ENCODE measurements at regions not wholly inside any gene's neighbourhood (a gene's known extent, or its start where the extent isn't known, plus 50 kb on each side); places are given as distances from the start of the nearest gene placed in this dataset.

DNA sequence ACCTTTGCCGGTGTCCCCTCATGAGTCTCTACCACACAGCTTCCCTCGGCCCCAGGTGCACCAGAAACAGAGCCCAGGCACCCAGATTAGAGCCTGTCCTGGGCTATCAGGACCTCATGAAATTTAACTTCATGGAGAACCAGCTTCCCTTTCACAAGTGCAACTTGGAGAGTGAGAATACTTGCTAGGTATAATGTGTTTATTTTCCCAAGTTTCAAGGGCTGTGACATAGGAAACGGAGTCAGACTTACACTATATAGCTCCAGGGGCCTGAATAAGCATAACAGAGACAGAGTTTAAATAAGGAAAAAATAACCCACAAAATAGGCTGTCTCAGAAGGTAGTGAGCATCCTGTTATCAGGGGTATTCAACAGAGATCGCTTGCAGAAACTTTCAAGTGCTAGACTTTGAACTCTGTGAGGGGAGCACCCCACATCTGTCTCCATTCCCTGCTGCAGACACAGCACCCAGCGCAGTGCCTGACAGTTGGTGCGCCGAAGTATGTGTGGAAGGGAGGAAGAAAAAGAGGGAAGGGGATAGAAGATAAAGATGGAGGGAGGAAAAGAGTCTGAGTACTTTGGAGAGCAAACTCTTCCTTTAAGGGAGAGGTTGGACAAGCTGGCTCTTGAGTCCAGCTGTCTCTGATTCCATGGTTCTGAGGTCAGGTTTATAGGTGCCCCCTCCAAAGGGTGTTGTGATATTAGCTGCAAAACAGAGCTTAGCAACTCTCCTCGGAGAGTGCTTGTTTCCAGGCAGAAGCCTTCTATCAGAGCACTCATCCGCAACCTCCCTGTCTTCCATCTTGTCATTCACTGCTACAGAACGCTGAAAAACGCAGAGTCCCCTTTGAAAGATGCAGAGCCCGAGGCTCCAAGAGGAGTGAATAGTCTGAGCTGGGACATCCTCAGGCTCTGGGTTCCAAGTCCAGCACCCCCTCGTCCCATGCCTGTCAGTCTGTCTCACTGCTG, 84.8 kb downstream of the CPN2 start:
- no peaks in the 10 kb centered on the region for H3K36me3 ChIP-seq (replicated peaks; ENCODE audit: insufficient read depth, low read length)
- H3K27ac ChIP-seq (ENCODE audit: low read length), result no peak overlapping the region
- no peak overlapping the region for H2AFZ ChIP-seq (ENCODE audit: low read length)
- H3K27me3 ChIP-seq (replicated peaks; ENCODE audit: insufficient read depth, low read length), result no peaks in the 10 kb centered on the region
- no peaks in the 10 kb centered on the region for H3K79me2 ChIP-seq (ENCODE audit: low read length)
- no peaks in the 10 kb centered on the region for H3K9me3 ChIP-seq (replicated peaks; ENCODE audit: insufficient read depth, low read length)
- H3K4me1 ChIP-seq (ENCODE audit: low read length), result peaks cover 5% of the 10 kb centered on the region; the same call in 1 of the 2 replicates
- DNase-seq, result no peak
- no peak for TF ChIP-seq EZH2phosphoT487 (IDR thresholded peaks at IDR 0.05; ENCODE audit: low read length)
- TF ChIP-seq EZH2 (optimal IDR thresholded peaks at IDR 0.05; ENCODE audit: low read depth, low read length), result no peak
- TF ChIP-seq CTCF (IDR thresholded peaks at IDR 0.05; ENCODE audit: low read length), result no peak
- H3K4me2 ChIP-seq (ENCODE audit: low read depth, low read length), result no peak overlapping the region
- no peaks in the 10 kb centered on the region for H3K9me2 ChIP-seq (replicated peaks; ENCODE audit: insufficient read depth, low read length)
- no peak overlapping the region for H3K9ac ChIP-seq (ENCODE audit: low read length)
- no peaks in the 10 kb centered on the region for H4K20me1 ChIP-seq (ENCODE audit: insufficient read depth, low read length)
- no peak overlapping the region for H3K4me3 ChIP-seq (ENCODE audit: low read length)
- H3F3A ChIP-seq (ENCODE audit: insufficient read depth, low read length), result no peaks in the 10 kb centered on the region

GRCh38 chr3:194267744-194268653, 83.1 kb downstream of the CPN2 start:
- DNase-seq, result no peak
- Histone ChIP-seq H3K9ac (ENCODE audit: low read length) (no peak overlapping the region), H2AFZ (ENCODE audit: low read length) (no peak overlapping the region), H3K4me1 (ENCODE audit: low read length) (peaks cover 5% of the 10 kb centered on the region; the same call in 1 of the 2 replicates), H3K4me3 (ENCODE audit: low read length) (no peak overlapping the region), H3K9me2 (replicated peaks; ENCODE audit: insufficient read depth, low read length) (no peaks in the 10 kb centered on the region), H3K36me3 (replicated peaks; ENCODE audit: insufficient read depth, low read length) (no peaks in the 10 kb centered on the region), H3K9me3 (replicated peaks; ENCODE audit: insufficient read depth, low read length) (no peaks in the 10 kb centered on the region), H4K20me1 (ENCODE audit: insufficient read depth, low read length) (no peaks in the 10 kb centered on the region), H3K4me2 (ENCODE audit: low read depth, low read length) (no peak overlapping the region), H3K27me3 (replicated peaks; ENCODE audit: insufficient read depth, low read length) (no peaks in the 10 kb centered on the region), H3F3A (ENCODE audit: insufficient read depth, low read length) (no peaks in the 10 kb centered on the region), H3K79me2 (ENCODE audit: low read length) (no peaks in the 10 kb centered on the region), H3K27ac (ENCODE audit: low read length) (no peak overlapping the region)
- no peak for TF ChIP-seq CTCF (IDR thresholded peaks at IDR 0.05; ENCODE audit: low read length)
- TF ChIP-seq EZH2phosphoT487 (IDR thresholded peaks at IDR 0.05; ENCODE audit: low read length), result no peak
- TF ChIP-seq EZH2 (optimal IDR thresholded peaks at IDR 0.05; ENCODE audit: low read depth, low read length), result no peak

- no peaks in the 10 kb centered on the region for H3K79me2 ChIP-seq (ENCODE audit: low read length)
- no peak overlapping the region for H3K9ac ChIP-seq (ENCODE audit: low read length)
- no peaks in the 10 kb centered on the region for H4K20me1 ChIP-seq (ENCODE audit: insufficient read depth, low read length)
- peaks cover 5% of the 10 kb centered on the region; the same call in 1 of the 2 replicates for H3K4me1 ChIP-seq (ENCODE audit: low read length)
- H3K9me2 ChIP-seq (replicated peaks; ENCODE audit: insufficient read depth, low read length), result no peaks in the 10 kb centered on the region
- H3K4me3 ChIP-seq (ENCODE audit: low read length), result no peak overlapping the region
- H2AFZ ChIP-seq (ENCODE audit: low read length), result no peak overlapping the region
- no peaks in the 10 kb centered on the region for H3K27me3 ChIP-seq (replicated peaks; ENCODE audit: insufficient read depth, low read length)
- H3F3A ChIP-seq (ENCODE audit: insufficient read depth, low read length), result no peaks in the 10 kb centered on the region
- DNase-seq, result no peak
- H3K9me3 ChIP-seq (replicated peaks; ENCODE audit: insufficient read depth, low read length), result no peaks in the 10 kb centered on the region
- H3K4me2 ChIP-seq (ENCODE audit: low read depth, low read length), result no peak overlapping the region
- H3K36me3 ChIP-seq (replicated peaks; ENCODE audit: insufficient read depth, low read length), result no peaks in the 10 kb centered on the region
- TF ChIP-seq EZH2phosphoT487 (IDR thresholded peaks at IDR 0.05; ENCODE audit: low read length) (no peak), CTCF (IDR thresholded peaks at IDR 0.05; ENCODE audit: low read length) (no peak), EZH2 (optimal IDR thresholded peaks at IDR 0.05; ENCODE audit: low read depth, low read length) (no peak)
- no peak overlapping the region for H3K27ac ChIP-seq (ENCODE audit: low read length)
Observed at GRCh38 chr3:194268654-194269512, 82.2 kb downstream of the CPN2 start.
